Activated naive CD4-positive, alpha-beta T cell (primary cell): ENCODE measurements at regions not wholly inside any gene's neighbourhood (a gene's known extent, or its start where the extent isn't known, plus 50 kb on each side); places are given as distances from the start of the nearest gene placed in this dataset.

ENCODE experiments used
- DNase-seq, 4 experiments: peaks; one replicate each; lab custom pipeline; 2025; lab: John Stamatoyannopoulos, UW

DNA sequence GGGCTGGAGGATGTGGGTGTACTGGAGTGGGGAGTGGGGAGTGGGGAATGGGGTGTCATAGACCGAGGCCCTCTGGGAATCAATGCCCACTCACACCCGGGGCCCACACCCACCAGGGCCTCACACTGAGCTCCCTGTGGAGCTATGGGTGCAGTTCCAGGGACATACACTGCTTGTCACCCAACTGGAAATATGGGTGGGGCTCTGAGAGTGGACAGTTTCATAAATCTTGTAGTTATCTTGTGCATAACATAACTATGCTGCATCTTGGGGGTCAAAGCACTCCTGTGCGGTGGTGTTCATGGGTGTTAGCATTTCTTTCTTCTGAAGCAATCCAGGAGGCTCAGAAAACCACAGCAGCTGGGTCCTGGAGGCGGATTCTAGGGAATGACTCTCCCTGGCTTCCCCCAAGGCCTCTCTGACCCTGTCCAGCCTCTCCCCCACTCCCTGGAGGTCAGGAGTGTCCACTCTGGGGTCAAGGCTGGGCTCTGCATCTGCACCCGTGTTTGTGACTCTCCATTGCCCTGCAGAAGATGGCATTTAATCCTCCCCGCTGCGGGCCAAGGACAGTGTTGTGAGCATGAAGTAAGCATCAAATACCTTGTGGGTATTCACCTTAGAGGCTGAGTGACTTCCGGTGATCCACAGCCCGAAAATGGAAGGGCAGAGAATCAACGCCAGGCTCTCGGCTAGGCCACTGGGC is 172.5 kb downstream of the CTTN start:
- DNase-seq = no peak

DNA sequence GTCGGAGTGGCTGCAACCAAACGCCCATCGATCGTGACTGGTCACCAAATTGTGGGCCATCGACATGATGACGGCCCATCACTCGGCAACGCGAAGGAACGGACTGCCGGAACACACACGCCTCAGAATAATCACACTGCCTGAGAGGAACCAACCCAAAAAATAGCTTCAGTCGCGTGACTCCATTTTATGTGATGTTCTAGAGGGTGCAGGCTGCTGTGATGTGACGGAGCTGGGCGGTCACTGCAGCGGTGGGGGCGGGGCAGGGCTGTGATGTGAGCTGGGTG is 174.6 kb downstream of the CTTN start:
- DNase-seq = no peak

GRCh38 chr11:70573701-70574151 is 175.4 kb downstream of the CTTN start:
- no peak for DNase-seq

- DNase-seq = no peak
Measured at GRCh38 chr11:70574725-70575347, 176.5 kb downstream of the CTTN start.

DNA sequence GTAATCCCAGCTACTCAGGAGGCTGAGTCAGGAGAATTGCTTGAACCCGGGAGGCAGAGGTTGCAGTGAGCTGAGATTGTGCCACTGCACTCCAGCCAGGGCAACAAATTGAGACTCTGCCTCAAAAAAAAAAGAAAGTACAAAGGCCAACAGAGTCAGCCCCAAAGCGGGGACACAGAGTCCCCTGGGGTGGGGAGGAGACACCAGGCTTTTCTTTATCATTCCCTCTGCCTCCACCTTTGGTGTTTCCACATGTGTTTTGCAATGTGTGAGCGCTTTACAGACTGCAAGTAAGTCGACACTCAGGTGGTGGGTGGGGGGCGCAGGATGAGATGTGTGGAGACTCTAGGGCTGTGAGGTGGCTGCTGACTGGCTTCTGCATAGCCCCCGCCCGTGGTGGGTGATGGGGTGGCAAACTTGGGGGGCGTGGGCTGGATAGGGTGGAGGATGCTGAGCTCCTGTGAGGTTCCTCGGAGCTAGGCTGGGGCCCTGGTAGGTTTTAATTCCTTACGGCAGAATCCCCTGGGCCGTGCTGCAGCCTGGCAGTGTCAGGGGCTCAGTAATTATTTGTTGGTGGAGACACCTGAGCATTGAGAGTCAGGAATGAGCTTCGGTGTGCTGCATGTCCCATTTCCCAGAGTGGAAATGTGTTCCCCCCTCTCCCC is 177.2 kb downstream of the CTTN start:
- DNase-seq = no peak

GRCh38 chr11:70577258-70577603 is 178.9 kb downstream of the CTTN start:
- no peak for DNase-seq

GRCh38 chr11:70577948-70578347 is 179.6 kb downstream of the CTTN start:
- no peak for DNase-seq

- DNase-seq = no peak
Measured at GRCh38 chr11:70578371-70578770, 180.0 kb downstream of the CTTN start.

- no peak for DNase-seq
Measured at GRCh38 chr11:70578831-70579230, 180.5 kb downstream of the CTTN start.

GRCh38 chr11:70579316-70579955 is 181.1 kb downstream of the CTTN start:
- no peak for DNase-seq

GRCh38 chr11:70580036-70580805 is 181.9 kb downstream of the CTTN start:
- no peak for DNase-seq

DNA sequence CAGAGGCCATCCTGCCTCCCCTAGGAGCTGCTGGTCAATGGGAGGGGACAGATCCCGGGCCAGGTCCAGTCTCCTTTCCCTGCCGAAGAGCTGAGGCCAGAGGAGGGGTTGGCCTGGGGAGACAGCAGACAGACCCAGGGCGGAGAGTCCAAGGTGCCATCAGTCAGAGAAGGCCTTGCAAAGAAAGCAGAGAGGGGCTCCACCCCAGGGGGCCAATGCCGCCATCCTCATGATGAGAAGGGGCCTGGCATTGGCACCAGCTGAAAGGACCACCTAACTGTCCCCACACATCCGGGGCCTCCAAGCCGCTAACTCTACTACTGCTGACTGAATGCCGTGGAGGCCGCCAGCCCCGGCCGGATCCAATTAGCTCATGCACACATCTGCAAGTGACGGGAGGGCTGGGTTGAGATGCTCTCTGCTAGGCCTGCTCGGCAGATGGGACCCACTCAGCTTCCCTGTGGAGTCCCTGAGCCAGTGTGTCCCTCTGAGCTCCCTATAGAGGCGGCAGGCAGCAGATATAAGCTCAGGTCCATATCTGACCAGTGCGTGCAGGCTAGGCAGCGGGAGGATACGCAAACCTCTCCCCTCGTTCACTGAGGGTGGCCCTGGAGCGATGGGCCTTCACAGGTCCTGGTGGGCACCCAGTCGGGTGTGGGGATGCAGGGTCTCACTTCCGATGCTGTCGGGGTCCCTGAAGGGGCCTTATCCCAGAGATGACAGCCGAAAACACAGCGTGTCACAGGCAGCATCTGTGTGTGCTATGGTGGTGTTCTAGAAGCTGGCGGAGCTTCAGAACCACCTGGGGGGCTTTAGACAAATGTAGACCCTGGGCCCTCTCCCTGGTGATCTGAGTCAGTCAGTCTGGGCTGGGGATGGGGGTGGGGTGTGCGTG is 183.9 kb downstream of the CTTN start:
- no peak for DNase-seq

DNA sequence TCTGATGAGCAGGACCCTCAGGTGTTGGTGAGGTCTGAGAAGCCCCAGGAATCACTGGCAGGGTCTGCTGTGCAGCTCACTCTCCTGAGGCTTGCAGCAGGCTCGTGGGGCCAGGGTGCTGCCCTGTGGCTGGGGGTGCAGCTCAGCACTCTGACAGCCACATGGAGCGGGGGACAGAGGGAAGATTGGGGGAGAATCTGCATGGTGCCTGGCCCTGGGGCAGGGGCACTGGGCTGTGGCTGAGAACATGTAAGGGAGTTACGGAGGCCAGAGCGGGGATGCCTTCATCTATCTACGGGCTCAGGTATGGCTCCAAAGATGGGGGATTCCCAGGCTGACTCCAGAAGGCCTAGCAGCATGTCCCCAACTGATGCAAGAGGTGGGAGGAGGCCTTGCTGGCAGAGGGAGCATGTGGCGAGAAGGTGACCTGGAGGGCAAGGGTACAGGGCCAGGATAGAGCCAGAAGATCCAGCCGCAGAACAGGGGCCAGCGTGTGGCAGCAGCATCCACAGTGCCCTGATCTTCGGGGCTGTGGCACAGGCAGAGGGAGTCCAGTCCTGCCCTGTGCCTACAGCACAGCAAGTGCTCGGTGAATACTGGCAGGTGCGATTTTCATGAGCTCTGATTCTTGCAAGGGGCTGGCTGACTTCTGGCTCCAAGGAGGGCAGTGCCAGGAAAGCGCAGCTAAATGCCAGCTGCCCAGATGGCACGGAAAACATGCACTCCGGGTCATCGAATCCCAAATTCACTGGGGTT is 184.7 kb downstream of the CTTN start:
- DNase-seq = no peak

DNA sequence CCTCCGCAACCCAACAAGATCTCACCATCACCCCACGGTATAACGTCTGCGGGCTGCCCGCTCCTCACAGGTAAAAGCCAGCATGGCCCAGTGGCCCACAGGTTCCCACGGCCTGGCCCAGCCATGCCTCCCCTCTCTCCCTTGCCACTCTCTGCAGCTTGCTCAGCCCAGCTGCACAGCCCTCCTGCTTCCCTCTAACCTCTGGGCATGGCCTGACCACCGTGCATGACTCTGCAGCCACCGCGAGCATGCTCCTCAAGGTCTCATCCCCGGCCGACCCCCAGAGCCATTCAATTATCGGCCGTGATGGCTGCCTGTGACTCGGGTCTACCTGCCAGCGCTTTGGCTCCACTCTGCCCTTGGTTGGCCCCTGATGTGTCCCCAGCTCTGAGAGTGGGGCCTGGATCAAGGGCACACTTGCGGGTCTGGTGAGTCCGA is 185.5 kb downstream of the CTTN start:
- no peak for DNase-seq

- DNase-seq = no peak
Measured at GRCh38 chr11:70584498-70585235, 186.3 kb downstream of the CTTN start.

- DNase-seq = no peak
Measured at GRCh38 chr11:70585236-70585545, 186.9 kb downstream of the CTTN start.

DNA sequence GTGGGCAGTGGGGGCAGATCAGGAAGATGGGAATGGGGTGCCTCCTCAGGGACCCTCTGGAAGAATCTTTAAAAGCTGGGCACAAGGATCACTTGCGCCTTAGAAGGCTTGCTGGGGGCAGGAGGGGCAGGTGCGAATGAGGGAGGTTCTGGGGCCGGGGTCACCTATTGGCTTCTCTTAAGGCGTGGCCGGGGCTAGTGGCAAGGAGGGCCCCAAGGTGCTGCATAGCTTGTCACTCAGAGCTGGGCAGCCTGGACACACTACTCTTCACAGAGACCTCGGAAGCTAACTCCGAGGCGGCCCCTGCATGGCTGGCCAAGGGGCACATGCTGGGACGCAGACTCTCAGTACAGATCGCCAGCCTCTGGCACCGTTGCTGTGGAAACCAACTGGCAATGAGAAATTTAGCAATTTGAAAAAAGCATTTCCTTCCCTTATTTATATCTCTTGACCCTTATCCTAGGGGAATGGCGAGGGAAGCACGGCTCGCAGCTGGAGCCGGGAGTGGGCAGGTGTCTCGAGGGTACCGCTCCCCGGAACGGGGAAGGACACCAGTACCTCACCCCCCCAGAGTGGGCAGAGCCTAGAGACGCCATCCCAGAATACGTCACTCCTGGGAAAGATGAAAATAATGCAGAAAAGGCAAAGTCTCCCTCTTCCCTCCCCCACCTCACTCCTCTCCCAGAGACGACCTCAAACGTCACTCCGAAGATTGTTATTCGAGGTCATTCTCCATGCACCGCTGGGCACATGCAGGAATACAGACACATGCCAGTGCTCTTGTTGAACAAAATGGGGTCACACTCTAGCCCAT is 188.1 kb downstream of the CTTN start:
- DNase-seq = no peak

DNA sequence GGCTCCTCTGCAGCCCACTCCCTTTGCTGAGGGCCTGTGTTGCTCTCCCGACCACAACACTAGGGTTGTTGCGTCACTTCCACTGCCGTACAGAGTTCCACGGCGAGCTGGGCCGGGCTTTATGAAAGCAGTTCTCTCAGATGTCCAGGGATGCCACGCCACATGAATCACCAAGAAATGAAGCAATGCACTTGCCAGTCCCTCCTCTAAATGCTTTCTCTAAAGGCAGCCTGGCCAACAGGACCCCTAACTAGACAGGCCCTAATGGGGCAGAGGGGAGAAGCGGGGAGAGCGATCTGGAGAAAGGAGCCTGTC is 188.7 kb downstream of the CTTN start:
- no peak for DNase-seq

DNA sequence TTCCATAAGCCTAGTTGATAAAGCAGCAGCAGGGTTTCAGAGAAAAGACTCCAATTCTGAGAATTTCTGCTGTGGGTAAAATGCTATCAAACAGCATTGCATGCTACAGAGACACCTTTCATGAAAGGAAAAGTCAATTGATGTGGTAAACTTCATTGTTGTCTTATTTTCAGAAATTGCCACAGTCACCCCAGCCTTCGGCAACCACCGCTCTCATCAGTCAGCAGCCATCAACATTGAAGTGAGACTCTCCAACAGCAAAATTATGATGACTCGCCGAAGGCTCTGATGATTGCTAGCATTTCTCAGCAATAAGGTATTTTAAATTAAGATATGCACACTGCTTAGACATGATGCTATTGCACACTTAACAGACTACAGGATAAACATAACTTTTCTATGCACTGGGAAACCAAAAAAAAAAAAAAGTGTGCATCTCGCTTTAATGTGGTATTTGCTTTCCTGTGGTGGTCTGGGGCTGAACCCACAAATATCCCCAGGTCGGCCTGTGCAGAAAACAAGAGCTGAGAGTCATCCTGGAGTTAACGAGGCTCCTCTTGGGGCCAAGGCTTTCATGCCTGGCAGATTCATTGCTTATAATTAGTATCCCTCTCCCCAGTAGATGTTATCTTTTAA is 192.1 kb downstream of the CTTN start:
- no peak for DNase-seq
